Stimulated activated CD8-positive, alpha-beta memory T cell treated with anti-CD3 and anti-CD28 coated beads, Interleukin-4, amount 100 ng/mL, for 24 hours (primary cell): ENCODE measurements at regions not wholly inside any gene's neighbourhood (a gene's known extent, or its start where the extent isn't known, plus 50 kb on each side); places are given as distances from the start of the nearest gene placed in this dataset.

Source experiments
- DNase-seq: peaks from one replicate; pipeline ENCODE4 v3.0.0-alpha.2; 2020; ENCODE audit warnings: low read depth

DNA sequence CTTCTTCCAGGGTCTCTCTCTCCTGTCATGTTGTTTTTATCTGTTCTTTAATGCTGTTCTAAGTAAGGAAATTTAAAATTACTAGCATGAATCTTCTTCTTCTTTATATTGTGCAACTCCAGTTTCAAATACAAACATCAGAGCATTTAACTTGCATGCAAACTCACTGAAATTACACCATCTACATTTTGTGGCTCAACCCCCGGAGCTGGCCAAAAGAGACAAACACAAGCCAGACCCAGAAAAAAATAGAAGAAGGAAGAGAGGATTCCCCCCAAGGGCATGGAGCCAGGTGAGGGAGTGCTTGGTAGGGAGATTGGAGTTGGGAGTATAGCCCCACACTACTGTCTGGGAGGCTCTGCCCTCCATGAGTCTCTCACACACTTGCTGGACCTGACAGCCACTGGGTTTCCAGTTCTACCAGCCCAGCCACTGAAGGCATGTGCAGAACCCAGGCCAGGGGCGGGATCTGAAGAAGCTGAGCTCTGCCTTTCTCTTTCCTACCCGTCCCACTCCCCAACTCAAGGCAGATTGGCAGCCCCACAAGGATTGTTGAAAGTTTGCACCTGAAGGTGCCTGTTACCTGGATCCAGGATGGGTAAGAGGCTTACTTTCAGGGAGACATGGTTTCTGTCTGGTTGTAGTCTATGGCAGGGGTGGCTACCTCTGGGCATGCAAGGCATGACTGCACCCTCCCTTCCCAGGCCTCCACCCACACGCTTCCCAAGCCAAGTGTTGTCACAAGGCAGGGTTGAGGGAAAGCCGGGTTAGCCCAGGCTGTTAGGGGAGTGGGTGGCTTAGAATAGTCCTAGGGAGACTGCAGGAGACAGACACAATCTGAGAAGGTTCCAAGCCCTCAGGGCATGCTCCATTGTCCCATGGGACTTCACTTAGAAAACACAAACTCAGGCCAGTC, 297.2 kb downstream of the TGFB2 start:
- DNase-seq, result no peak

DNA sequence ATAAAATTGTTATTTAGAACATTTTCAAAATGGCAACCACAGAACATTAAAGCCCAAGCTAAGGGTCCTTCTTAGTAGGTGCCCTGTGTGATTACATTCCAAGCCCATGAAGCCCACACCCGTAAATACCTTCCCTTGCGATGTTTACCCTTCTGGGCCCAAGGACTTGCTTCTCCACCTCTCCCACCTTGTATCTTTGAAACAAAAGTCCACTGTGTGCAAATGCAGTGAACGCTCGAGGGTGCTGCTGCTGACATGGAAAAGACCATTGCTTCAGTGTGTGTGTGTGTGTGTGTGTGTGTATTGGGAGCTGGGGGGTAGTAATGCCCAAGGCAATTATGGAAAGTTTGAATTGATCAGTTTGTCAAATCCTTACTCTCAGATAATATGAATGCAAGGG, 298.1 kb downstream of the TGFB2 start:
- no peak for DNase-seq

DNA sequence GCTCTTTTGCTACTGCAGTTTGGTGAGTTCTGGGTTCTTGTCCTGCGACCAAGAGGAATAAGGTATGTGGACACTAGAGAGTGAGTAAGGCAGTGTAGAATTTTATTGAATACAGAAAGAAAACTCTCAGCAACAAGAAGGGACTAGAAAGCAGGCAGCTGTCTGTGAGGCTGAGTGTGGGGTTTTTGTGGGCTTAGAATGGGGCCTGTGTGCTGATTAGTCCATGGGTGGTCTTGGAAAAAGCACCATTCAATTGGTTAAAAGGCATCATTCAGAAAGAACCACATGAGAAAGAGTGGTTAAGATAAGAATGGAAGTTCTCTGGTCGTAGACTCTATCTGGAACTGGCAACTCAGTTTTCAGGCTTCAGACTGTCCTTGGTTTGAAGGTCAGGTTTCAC, 298.8 kb downstream of the TGFB2 start:
- DNase-seq, result no peak

- no peak for DNase-seq
Observed at GRCh38 chr1:218646288-218646687, 301.2 kb downstream of the TGFB2 start.

GRCh38 chr1:218656301-218657037, 311.3 kb downstream of the TGFB2 start:
- DNase-seq, result no peak

DNA sequence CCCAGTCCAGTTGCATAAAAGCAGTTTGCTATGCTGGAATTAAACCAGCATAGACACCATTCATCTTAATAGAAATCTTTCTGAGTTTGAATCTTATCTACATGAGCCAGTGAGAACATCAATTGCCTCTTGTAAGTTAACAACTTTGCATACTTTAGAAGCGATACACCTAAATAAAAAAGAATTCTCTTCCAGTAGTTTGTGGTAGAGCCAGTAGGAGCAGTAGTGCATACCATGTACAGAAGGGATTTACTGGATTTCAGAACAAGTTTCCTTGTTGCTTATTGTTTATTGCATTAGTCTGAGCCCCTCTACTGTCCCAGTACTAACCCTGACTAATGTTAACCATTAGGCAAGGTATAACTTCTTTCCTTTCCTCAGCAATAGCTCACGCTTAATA, 313.1 kb downstream of the TGFB2 start:
- no peak for DNase-seq

DNA sequence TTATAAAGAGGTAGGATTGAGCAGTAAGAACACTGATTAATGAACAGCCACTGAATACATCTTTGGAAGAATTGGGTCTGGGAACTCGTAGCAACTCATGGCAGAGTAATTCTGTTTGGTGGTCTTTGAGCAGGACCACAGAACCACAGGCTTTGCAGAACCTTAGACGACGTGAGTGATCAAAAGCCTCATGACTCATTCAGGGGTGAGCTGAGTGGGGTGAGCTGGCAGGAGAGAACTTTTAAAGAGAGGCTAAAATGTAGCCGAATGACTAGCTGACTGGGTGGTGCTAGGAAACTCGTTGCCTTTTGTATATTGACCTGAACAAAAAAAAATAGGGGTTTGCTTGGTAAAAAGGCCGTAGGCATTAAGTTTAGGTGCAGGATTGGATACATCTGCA, 313.8 kb downstream of the TGFB2 start:
- no peak for DNase-seq

- DNase-seq, result no peak
Observed at GRCh38 chr1:218659911-218660677, 315.0 kb downstream of the TGFB2 start.

DNA sequence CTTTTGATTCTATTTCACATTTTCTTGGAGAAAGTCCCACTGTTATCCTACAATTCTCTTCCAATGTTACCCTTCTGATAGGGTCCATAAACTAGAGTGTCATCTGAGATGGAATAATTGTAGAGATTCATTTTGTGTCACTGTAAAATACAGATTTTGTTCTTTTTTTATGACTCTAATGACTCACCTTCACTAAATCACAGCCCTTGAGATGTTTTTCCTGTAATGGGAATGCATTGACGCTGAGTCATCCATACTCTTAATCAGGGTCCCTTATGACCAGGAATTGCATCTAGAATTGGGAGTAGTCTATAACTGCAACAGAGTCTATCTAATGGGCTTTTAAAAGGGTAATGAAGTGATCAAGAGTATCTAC, 315.5 kb downstream of the TGFB2 start:
- DNase-seq, result no peak

DNA sequence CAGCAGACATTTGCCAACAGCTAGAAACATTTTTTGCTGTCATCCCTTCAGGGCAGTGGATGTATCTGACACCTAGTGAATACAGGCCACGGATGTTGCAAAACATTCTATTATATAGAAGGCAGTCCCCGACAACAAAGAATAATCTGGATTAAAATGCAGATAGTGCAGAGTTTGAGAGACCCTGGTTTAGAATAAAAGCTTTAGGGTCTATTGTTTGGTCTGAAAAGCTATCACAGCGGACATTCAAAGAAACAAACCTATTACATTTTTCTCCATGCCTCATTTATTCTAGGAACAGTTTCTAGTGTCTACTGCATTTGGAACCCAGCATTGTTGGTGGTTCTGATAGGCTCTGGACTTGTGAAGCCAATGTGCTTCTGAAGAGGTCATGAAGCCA, 316.3 kb downstream of the TGFB2 start:
- DNase-seq, result no peak

DNA sequence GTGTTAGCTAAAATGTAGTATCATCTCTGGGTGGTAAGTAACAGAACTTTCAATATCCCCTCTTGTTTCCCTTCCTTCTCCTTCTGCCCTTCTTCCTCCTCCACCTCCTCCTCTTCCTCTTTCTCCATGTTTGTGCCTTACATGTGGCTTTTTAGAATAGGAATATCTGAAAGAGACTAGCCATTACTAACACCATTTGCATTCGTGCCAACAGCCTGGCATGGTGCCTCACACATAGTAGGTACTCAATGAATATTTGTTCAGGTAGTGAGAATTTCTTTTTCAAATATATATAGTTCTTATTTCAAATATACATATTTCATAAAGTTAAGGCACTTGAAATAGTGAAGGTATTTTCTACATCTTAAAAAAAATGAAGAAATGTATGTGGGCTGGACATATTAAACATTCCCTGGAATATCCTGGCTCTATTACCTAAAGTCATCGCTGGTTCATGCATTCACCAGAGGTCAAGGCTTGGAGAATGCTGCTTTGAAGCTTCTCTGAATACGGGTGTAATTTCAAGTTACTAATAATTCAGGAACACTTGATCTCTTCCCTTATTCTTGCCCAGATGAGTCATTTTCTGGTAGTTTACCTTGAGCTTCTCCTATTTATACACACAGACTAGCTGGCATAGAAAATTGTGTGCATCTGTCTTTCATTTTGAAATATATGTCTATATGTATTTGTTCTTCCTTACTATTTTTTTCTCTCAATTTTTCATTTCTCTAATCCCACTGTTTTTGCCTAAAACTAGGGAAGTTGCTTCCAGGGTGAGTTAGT, 319.4 kb downstream of the TGFB2 start:
- no peak for DNase-seq

- DNase-seq, result no peak
Observed at GRCh38 chr1:218665221-218665620, 320.1 kb downstream of the TGFB2 start.

- DNase-seq, result no peak
Observed at GRCh38 chr1:218666263-218666662, 321.1 kb downstream of the TGFB2 start.

- DNase-seq, result no peak
Observed at GRCh38 chr1:218667781-218668516, 322.8 kb downstream of the TGFB2 start.

DNA sequence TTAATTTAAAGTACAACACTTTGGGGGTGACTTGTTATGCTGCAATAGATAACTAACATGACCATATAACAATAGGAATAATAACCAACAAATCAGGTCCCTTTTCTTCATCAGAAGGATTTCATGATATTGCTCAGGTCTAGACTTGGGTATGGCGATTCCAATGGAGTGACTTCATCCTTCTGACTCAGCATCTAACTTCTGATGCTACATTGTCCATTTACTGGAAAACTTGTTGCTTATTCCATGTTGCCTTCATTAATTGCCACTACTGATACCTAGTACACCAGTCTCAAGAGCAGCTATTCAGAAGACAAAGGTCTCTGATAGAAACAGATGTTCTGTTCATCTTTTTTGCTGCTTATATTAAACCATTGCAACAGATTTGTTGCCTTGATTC, 324.3 kb downstream of the TGFB2 start:
- DNase-seq, result no peak

- no peak for DNase-seq
Observed at GRCh38 chr1:218670875-218671274, 325.7 kb downstream of the TGFB2 start.

DNA sequence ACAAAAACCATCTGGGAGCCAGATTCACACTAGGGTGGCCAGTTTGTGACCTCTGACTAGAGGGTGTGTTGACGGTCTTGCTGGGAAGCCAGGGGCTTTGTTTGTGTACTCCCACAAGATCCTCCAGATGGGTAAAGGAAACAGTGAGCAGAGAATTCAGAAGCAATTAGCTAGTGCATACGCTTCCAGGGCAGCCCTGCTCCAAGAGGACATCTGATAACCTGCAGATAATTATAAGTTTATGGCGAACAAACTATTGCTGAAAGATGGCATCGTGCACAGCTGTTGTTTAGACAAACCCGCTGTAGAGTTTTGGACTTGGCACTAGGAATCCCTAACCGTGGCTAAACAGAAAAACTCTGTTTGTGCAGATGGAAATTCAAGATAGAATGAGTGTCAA, 326.4 kb downstream of the TGFB2 start:
- DNase-seq, result no peak

DNA sequence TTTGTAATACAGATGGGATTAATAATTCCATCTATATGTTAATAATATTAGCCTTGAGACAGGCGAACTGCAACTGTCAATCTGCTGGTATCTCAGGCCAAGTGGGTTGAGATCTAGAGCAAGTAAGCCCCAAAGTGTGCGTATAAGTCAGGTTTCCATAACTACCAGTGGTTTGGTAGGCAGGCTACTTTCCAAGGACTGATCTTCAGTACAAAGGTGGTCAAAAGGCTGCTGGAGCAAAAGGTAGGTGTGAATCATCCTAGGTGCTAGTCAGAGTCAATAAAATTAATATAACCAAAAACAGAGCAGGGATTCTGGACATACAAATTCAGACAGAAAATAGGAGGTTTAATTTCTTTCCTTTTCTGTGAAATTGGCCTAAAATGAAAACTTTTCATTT, 328.0 kb downstream of the TGFB2 start:
- DNase-seq, result no peak

DNA sequence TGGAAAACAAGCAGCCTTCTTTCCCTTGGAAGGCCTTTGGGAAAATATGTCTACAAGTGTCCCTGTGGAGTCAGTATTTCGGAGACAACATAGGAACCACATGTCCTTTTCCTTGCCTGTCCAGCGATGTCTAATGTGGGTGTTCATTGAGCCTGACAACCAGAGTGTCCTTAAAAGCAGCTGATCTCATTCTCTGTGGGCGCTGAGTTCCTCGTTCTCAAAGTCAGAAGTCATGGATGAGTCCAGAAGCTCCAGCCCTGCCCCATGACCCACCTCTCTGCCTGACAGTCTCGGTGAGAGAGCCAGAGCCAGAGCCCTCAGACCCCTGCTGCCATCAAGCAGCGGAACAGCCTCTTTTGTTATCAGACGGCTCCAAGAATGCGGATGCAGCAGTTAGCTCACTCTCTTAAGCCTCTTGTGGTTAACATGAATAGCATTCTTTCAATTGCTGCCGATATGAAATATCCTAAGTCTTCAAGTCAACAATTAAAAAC, 329.2 kb downstream of the TGFB2 start:
- no peak for DNase-seq

DNA sequence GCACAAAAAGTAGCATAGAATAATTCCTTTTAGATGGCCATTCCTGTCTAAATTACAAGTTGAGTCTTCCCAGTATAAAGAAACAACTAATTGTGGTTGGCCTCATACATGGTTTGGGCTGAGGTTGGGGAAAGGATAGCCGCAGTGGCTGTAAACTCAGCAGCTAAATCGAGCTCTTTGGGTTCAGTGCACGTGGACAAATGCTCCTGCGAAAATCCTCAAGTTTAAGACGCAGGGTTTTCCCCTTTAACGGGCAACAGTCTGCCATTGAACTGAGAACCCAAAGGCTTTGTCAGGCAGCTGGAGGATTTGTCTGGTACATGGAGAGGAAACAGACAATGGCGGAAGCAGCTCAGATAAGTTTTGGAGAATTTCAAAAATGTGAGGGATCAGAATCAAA, 331.9 kb downstream of the TGFB2 start:
- DNase-seq, result no peak

DNA sequence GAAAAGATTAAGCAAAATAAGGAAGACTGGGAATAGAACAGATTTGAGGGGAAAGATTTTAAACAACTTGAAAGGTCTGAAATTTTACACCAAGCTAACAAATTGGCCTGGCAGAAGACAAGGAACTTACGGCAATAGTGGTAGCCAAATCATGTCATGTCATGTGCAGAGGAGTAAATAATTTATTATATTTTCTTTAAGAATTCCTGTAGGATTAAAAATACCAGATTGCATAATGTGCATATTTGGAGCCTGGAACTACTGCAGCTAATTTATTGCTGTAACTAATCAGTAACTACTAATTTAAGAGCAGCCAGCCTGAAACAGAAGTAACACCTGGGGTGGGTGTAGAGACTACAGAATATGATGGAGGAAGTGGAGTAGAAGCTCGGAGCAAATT, 334.3 kb downstream of the TGFB2 start:
- DNase-seq, result no peak
